Fibroblast of pulmonary artery (primary cell): ENCODE measurements at regions not wholly inside any gene's neighbourhood (a gene's known extent, or its start where the extent isn't known, plus 50 kb on each side); places are given as distances from the start of the nearest gene placed in this dataset.

ENCODE experiments used
- DNase-seq: peaks from one replicate; pipeline ENCODE4 v3.0.0-alpha.2; 2010; ENCODE audit warnings: low read depth
- H3K4me3 ChIP-seq: replicated peaks from 2 replicates; pipeline ENCODE4 v1.5.1; 2011; ENCODE audit warnings: low read depth, mild to moderate bottlenecking, control low read depth, low read length, moderate library complexity
- CTCF ChIP-seq: IDR thresholded peaks from 2 replicates; pipeline ENCODE4 v1.5.1; 2011; ENCODE audit warnings: mild to moderate bottlenecking, control low read depth, low read length, inconsistent platforms; ENCODE audit errors: missing control alignments

- no peak for DNase-seq
- no peak for TF ChIP-seq CTCF
- H3K4me3 ChIP-seq: no peak overlapping the region
Observed at GRCh38 chr5:75931175-75931574, 152.0 kb upstream of the SV2C start.

- no peak for DNase-seq
- H3K4me3 ChIP-seq: no peak overlapping the region
- TF ChIP-seq CTCF: no peak
Observed at GRCh38 chr5:75928992-75929391, 154.2 kb upstream of the SV2C start.

- no peak for TF ChIP-seq CTCF
- DNase-seq: no peak
- no peak overlapping the region for H3K4me3 ChIP-seq
Observed at GRCh38 chr5:75922480-75922879, 160.7 kb upstream of the SV2C start.

GRCh38 chr5:75921011-75921410 lies 162.2 kb upstream of the SV2C start:
- TF ChIP-seq CTCF: no peak
- DNase-seq: no peak
- no peak overlapping the region for H3K4me3 ChIP-seq

GRCh38 chr5:75916144-75916543 lies 167.0 kb upstream of the SV2C start:
- H3K4me3 ChIP-seq: no peak overlapping the region
- no peak for DNase-seq
- no peak for TF ChIP-seq CTCF

- no peak for DNase-seq
- TF ChIP-seq CTCF: no peak
- no peak overlapping the region for H3K4me3 ChIP-seq
Observed at GRCh38 chr5:75909223-75909622, 174.0 kb upstream of the SV2C start.

GRCh38 chr5:75907651-75908050 lies 175.5 kb upstream of the SV2C start:
- no peak for DNase-seq
- no peak overlapping the region for H3K4me3 ChIP-seq
- no peak for TF ChIP-seq CTCF
